ENCODE measurements at regions not wholly inside any gene's neighbourhood (a gene's known extent, or its start where the extent isn't known, plus 50 kb on each side); places are given as distances from the start of the nearest gene placed in this dataset.

DNA sequence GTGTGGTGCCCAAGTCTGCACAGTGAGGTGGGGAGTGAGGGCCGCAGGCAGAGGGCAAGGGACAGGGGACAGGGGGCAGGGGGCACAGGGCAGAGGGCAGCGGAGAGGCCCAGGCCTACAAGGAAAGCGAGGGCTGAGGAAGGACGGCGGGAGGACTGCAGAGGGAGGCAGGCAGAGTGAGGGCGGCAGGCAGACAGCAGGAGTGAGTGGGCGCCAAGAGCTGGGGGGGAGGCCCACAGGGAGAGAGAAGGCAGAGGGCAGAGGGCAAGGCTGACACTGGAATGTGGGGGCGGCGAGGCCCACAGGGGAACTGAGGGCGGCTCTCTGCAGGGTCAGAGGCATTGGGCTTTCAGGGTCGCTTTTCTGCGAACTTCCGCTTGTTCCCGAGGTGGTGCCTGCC lies 267.8 kb upstream of the NDN start:
- TF ChIP-seq, protein P1, sequence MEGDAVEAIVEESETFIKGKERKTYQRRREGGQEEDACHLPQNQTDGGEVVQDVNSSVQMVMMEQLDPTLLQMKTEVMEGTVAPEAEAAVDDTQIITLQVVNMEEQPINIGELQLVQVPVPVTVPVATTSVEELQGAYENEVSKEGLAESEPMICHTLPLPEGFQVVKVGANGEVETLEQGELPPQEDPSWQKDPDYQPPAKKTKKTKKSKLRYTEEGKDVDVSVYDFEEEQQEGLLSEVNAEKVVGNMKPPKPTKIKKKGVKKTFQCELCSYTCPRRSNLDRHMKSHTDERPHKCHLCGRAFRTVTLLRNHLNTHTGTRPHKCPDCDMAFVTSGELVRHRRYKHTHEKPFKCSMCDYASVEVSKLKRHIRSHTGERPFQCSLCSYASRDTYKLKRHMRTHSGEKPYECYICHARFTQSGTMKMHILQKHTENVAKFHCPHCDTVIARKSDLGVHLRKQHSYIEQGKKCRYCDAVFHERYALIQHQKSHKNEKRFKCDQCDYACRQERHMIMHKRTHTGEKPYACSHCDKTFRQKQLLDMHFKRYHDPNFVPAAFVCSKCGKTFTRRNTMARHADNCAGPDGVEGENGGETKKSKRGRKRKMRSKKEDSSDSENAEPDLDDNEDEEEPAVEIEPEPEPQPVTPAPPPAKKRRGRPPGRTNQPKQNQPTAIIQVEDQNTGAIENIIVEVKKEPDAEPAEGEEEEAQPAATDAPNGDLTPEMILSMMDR (IDR thresholded peaks at IDR 0.05; ENCODE audit: low read depth, low read length), result no peak
- TF ChIP-seq, protein P2, sequence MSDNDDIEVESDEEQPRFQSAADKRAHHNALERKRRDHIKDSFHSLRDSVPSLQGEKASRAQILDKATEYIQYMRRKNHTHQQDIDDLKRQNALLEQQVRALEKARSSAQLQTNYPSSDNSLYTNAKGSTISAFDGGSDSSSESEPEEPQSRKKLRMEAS (IDR thresholded peaks at IDR 0.05; ENCODE audit: low read depth, low read length), result no peak
- TF ChIP-seq MYC (IDR thresholded peaks at IDR 0.05; ENCODE audit: low read depth, low read length) (no peak), POLR2A (IDR thresholded peaks at IDR 0.05; ENCODE audit: extremely low read depth, insufficient read length) (no peak)
- H3K4me3 ChIP-seq (ENCODE audit: low read depth, low read length), result no peak overlapping the region
- no peak for DNase-seq (ENCODE audit: low read depth)

DNA sequence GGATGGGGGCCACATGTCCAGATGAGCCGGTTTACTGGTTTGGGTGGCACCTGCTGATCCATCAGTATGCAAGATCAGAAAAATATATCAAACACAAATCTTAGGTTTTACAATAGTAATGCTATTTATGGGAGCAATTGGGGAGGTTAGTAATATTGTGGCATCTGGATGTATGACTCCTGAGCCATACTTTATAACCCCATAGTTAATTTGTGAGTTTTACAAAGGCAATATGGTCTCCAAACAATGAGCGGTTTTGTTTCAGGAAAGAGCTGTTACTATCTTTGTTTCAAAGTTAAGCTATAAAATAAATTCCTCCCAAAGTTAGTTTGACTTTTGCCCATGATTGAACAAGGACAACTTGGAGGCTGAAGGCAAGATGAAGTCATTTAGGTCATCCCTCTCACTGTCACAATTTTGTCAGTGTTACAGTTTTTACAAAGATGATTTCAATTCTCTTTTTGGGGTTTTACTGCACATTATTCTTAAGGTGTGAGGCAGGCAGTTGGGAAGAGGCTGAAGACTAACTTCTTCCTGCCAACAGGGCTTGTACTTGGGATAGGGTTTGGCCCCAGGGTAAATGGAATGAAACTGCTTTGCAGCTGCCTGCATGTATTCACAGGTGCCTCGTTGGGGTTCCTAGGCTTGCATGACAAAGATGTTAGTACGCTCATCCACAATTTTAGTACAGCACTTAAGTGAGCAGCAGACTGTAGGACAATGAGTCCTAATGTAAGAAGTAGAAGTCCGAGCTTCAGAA lies 296.6 kb upstream of the NDN start:
- TF ChIP-seq POLR2A (IDR thresholded peaks at IDR 0.05; ENCODE audit: extremely low read depth, insufficient read length) (no peak), MYC (IDR thresholded peaks at IDR 0.05; ENCODE audit: low read depth, low read length) (no peak)
- TF ChIP-seq, protein P2 (IDR thresholded peaks at IDR 0.05; ENCODE audit: low read depth, low read length), result no peak
- TF ChIP-seq, protein P1 (IDR thresholded peaks at IDR 0.05; ENCODE audit: low read depth, low read length), result no peak
- no peak overlapping the region for H3K4me3 ChIP-seq (ENCODE audit: low read depth, low read length)
- no peak for DNase-seq (ENCODE audit: low read depth)

DNA sequence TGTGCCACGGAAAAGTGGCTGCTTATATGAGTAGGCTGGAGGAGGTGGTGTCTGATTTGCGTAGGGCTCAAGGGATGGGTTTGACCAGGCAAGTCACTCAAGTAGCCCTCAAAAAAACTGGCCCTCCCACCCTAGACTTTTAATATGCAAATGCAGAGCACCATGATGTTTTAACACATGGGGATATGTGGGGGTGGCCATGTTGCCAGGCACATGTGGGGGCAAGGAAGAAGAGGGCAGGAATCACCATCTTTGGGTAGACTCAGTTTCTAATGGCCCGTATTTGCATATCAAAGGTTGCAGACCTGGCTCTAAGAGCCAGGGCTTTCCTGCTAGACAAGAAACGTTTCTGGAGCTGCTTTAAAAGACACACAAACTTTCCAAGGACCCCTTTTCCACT lies 307.2 kb upstream of the NDN start:
- DNase-seq (ENCODE audit: low read depth), result no peak
- TF ChIP-seq POLR2A (IDR thresholded peaks at IDR 0.05; ENCODE audit: extremely low read depth, insufficient read length) (no peak), MYC (IDR thresholded peaks at IDR 0.05; ENCODE audit: low read depth, low read length) (no peak)
- TF ChIP-seq, protein P1 (IDR thresholded peaks at IDR 0.05; ENCODE audit: low read depth, low read length), result no peak
- TF ChIP-seq, protein P2 (IDR thresholded peaks at IDR 0.05; ENCODE audit: low read depth, low read length), result no peak
- H3K4me3 ChIP-seq (ENCODE audit: low read depth, low read length), result no peak overlapping the region

DNA sequence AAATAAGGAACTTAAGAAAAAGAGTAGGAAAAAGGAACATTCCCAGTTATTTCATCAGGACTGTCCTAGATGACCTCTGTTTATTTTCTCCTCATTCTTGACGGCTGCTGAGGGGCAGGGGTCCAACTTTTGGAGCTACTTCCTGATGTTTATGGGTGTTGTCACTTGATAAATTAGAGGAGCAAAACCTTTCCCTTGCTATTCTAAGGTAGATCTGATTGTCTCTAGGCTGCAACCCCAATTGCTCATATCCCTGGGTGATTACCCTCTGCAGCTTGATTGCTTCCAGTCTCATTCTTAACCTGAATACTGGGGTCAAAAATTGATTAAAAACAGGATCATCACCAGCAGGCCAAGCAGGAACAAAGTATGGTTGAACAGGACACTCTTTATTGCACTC lies 311.0 kb upstream of the NDN start:
- no peak for DNase-seq (ENCODE audit: low read depth)
- H3K4me3 ChIP-seq (ENCODE audit: low read depth, low read length), result no peak overlapping the region
- TF ChIP-seq, protein P1 (IDR thresholded peaks at IDR 0.05; ENCODE audit: low read depth, low read length), result no peak
- TF ChIP-seq MYC (IDR thresholded peaks at IDR 0.05; ENCODE audit: low read depth, low read length) (no peak), POLR2A (IDR thresholded peaks at IDR 0.05; ENCODE audit: extremely low read depth, insufficient read length) (no peak)
- TF ChIP-seq, protein P2 (IDR thresholded peaks at IDR 0.05; ENCODE audit: low read depth, low read length), result no peak

GRCh38 chr15:24008476-24008875 lies 321.4 kb upstream of the NDN start:
- TF ChIP-seq, protein P2 (IDR thresholded peaks at IDR 0.05; ENCODE audit: low read depth, low read length), result no peak
- no peak for TF ChIP-seq POLR2A (IDR thresholded peaks at IDR 0.05; ENCODE audit: extremely low read depth, insufficient read length)
- TF ChIP-seq, protein P1 (IDR thresholded peaks at IDR 0.05; ENCODE audit: low read depth, low read length), result no peak
- no peak for TF ChIP-seq MYC (IDR thresholded peaks at IDR 0.05; ENCODE audit: low read depth, low read length)
- H3K4me3 ChIP-seq (ENCODE audit: low read depth, low read length), result no peak overlapping the region
- no peak for DNase-seq (ENCODE audit: low read depth)
